ENCODE measurements at regions not wholly inside any gene's neighbourhood (a gene's known extent, or its start where the extent isn't known, plus 50 kb on each side); places are given as distances from the start of the nearest gene placed in this dataset.

DNA sequence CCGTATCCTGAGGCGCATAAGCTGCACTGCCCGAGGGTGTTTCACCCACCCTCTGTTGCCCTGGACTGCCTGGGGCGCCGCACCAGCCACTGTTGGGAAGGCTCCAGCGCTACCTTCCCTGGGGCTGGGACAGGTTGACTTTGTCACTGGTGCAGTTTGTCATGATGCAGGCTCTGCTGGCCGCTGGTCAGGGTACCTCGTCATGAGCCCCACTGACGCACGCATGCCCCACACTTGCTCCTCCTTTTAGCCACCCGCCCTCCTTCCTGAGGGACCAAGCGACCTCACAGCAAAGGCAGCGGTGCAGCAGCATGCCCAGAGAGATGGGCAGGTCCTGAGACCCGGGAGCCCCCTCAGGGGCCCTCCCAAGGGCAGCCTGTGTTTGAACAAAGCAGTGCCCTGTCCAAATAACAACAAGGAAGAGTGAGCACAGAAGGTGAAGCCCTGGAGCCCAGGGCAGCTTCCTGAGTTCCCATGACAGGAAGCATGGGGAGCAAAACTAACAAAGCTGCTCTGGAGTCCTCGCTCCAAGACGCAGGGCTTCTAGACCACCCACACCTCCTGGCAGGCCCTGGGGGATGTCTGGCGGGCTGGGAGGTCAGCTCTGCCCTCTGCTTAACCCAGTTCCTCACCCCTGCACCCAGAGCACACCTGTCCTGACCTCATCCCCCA is 50.1 kb upstream of the SMOC2 start:
- DNase-seq (peak in 1 of 6 donors; percentile 49), ATAC-seq (no peak), FAIRE-seq (no peak)
- Histone ChIP-seq H3K9me3 (no peaks in the 10 kb centered on the region), H3K36me3 (no peaks in the 10 kb centered on the region), H3K4me1 (peaks cover 0 to 6% (median 4%) of the 10 kb centered on the region in 3 donors), H3K27me3 (no peaks in the 10 kb centered on the region), H3K27ac (no peak overlapping the region), H3K4me3 (no peak overlapping the region)
- TF ChIP-seq, protein P1, sequence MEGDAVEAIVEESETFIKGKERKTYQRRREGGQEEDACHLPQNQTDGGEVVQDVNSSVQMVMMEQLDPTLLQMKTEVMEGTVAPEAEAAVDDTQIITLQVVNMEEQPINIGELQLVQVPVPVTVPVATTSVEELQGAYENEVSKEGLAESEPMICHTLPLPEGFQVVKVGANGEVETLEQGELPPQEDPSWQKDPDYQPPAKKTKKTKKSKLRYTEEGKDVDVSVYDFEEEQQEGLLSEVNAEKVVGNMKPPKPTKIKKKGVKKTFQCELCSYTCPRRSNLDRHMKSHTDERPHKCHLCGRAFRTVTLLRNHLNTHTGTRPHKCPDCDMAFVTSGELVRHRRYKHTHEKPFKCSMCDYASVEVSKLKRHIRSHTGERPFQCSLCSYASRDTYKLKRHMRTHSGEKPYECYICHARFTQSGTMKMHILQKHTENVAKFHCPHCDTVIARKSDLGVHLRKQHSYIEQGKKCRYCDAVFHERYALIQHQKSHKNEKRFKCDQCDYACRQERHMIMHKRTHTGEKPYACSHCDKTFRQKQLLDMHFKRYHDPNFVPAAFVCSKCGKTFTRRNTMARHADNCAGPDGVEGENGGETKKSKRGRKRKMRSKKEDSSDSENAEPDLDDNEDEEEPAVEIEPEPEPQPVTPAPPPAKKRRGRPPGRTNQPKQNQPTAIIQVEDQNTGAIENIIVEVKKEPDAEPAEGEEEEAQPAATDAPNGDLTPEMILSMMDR (IDR thresholded peaks at IDR 0.05), result no peak
- intact Hi-C loops (cut with DNase I), result no loop called here
- 69 to 75% methylated on average over 17 of the region's 17 CpGs for WGBS, 2 donors
